OCI-LY3 (cell line): ENCODE measurements at regions not wholly inside any gene's neighbourhood (a gene's known extent, or its start where the extent isn't known, plus 50 kb on each side); places are given as distances from the start of the nearest gene placed in this dataset.

ENCODE experiments used
- H2AFZ ChIP-seq: fragments of 200-600, 300-600 bp; shearing (Covaris generic); 2 replicates; pipeline ENCODE4 v1.6.0; 2014; ENCODE audit warnings: antibody characterized with exemption, low read depth, low read length
- H3K27ac ChIP-seq: fragments of 200-600, 300-600 bp; sonication (generic); 2 replicates; pipeline ENCODE4 v1.5.1; 2014; ENCODE audit warnings: mild to moderate bottlenecking, low read length, moderate library complexity, mixed read lengths
- H3K27me3 ChIP-seq: fragments of 200-600, 300-600 bp; sonication (generic); 2 replicates; pipeline ENCODE4 v1.6.1; 2014; ENCODE audit warnings: low read depth, low read length, mixed read lengths
- H3K36me3 ChIP-seq: fragments of 200-600, 300-600 bp; sonication (generic); replicated peaks from 2 replicates; pipeline ENCODE3; 2014; ENCODE audit warnings: low read depth, low read length, mixed read lengths
- H3K4me1 ChIP-seq: fragments of 300-600, 200-600 bp; sonication (generic); 2 replicates; pipeline ENCODE4 v1.6.1; 2014; ENCODE audit warnings: low read length, mixed read lengths
- H3K4me2 ChIP-seq: fragments of 200-600, 300-600 bp; sonication (generic); 2 replicates; pipeline ENCODE4 v1.6.1; 2014; ENCODE audit warnings: low read length, mixed read lengths
- H3K4me3 ChIP-seq: fragments of 300-600, 200-600 bp; sonication (generic); 2 replicates; pipeline ENCODE4 v1.5.1; 2014; ENCODE audit warnings: antibody characterized with exemption, mild to moderate bottlenecking, low read length, moderate library complexity
- H3K79me2 ChIP-seq: fragments of 300-600, 200-600 bp; shearing (Covaris generic); 2 replicates; pipeline ENCODE4 v1.6.1; 2014; ENCODE audit warnings: mild to moderate bottlenecking, low read length, mixed read lengths
- H3K9ac ChIP-seq: fragments of 300-600, 200-600 bp; shearing (Covaris generic); 2 replicates; pipeline ENCODE4 v1.6.0; 2014; ENCODE audit warnings: mild to moderate bottlenecking, low read length, moderate library complexity
- H3K9me3 ChIP-seq: fragments of 200-600, 300-600 bp; shearing (Covaris generic); 2 replicates; pipeline ENCODE4 v1.6.1; 2014; ENCODE audit warnings: low read length, mixed read lengths; ENCODE audit not compliant: insufficient read depth
- H4K20me1 ChIP-seq: fragments of 200-600, 300-600 bp; sonication (generic); 2 replicates; pipeline ENCODE4 v1.6.1; 2016; ENCODE audit warnings: low read length, mixed read lengths; ENCODE audit not compliant: insufficient read depth
- CTCF ChIP-seq: fragments of 200-600, 300-600 bp; sonication (generic); IDR thresholded peaks from 2 replicates; pipeline ENCODE4 v1.5.1; 2014; ENCODE audit warnings: antibody characterized with exemption, low read length, low read depth
- EZH2phosphoT487 ChIP-seq: fragments of 200-600 bp; shearing (Covaris generic); IDR thresholded peaks from 2 replicates; pipeline ENCODE4 v1.6.1; 2018; ENCODE audit warnings: antibody characterized with exemption, mixed run types, low read depth

DNA sequence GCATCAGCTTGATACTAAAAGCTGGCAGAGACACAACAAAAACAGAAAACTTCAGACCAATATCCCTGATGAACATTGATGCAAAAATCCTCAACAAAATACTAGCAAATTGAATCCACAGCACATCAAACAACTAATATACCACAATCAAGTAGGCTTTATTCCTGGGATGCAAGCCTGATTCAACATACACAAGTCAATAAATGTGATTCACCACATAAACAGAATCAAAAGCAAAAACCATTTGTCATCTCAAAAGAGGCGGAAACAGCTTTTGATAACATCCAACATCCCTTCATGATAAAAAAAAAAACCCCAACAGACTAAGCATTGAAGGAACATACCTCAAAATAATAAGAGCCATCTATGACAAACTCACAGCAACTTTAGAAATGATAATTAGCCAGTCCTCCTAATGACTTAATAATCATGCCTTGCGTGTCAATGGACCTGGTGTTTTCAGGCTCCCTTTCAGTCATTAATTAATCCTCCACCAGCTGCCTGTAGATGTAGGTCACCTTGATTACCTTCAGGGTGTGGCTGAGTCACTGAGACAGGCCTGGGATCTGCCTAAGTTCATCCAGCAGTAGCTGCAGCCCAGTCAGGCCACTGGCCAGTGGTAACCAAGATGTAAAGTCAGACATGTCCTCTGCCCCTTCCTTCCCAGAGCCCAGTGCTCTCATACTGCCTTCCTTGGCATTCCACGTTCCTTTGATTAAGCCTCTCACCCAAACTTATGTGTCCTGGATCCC is 109.8 kb downstream of the EHF start:
- Histone ChIP-seq H2AFZ (no peak overlapping the region), H3K27me3 (no peaks in the 10 kb centered on the region), H3K9ac (no peak overlapping the region), H3K4me2 (no peak overlapping the region), H3K79me2 (no peaks in the 10 kb centered on the region), H3K4me3 (no peak overlapping the region), H3K27ac (no peak overlapping the region), H3K9me3 (no peaks in the 10 kb centered on the region), H4K20me1 (no peaks in the 10 kb centered on the region), H3K4me1 (no peaks in the 10 kb centered on the region), H3K36me3 (no peaks in the 10 kb centered on the region)
- no peak for TF ChIP-seq EZH2phosphoT487
- no peak for TF ChIP-seq CTCF

GRCh38 chr11:34728609-34729008 is 107.7 kb downstream of the EHF start:
- Histone ChIP-seq H3K9ac (no peak overlapping the region), H3K4me2 (no peak overlapping the region), H3K9me3 (no peaks in the 10 kb centered on the region), H2AFZ (no peak overlapping the region), H3K4me1 (no peaks in the 10 kb centered on the region), H3K4me3 (no peak overlapping the region), H3K36me3 (no peaks in the 10 kb centered on the region), H3K27ac (no peak overlapping the region), H3K79me2 (no peaks in the 10 kb centered on the region), H4K20me1 (no peaks in the 10 kb centered on the region), H3K27me3 (no peaks in the 10 kb centered on the region)
- TF ChIP-seq EZH2phosphoT487 (no peak), CTCF (no peak)

GRCh38 chr11:34727228-34727737 is 106.4 kb downstream of the EHF start:
- Histone ChIP-seq H3K9ac (no peak overlapping the region), H3K4me3 (no peak overlapping the region), H3K4me1 (no peaks in the 10 kb centered on the region), H2AFZ (no peak overlapping the region), H3K27me3 (no peaks in the 10 kb centered on the region), H3K9me3 (no peaks in the 10 kb centered on the region), H4K20me1 (no peaks in the 10 kb centered on the region), H3K4me2 (no peak overlapping the region), H3K27ac (no peak overlapping the region), H3K79me2 (no peaks in the 10 kb centered on the region), H3K36me3 (no peaks in the 10 kb centered on the region)
- no peak for TF ChIP-seq EZH2phosphoT487
- no peak for TF ChIP-seq CTCF

GRCh38 chr11:34724973-34725372 is 104.1 kb downstream of the EHF start:
- Histone ChIP-seq H3K9ac (no peak overlapping the region), H3K27ac (no peak overlapping the region), H3K4me1 (no peaks in the 10 kb centered on the region), H3K4me3 (no peak overlapping the region), H3K79me2 (no peaks in the 10 kb centered on the region), H2AFZ (no peak overlapping the region), H3K9me3 (no peaks in the 10 kb centered on the region), H4K20me1 (no peaks in the 10 kb centered on the region), H3K36me3 (no peaks in the 10 kb centered on the region), H3K27me3 (no peaks in the 10 kb centered on the region), H3K4me2 (no peak overlapping the region)
- no peak for TF ChIP-seq CTCF
- TF ChIP-seq EZH2phosphoT487, result no peak
